HUDEP-2 (cell line): ENCODE measurements at regions not wholly inside any gene's neighbourhood (a gene's known extent, or its start where the extent isn't known, plus 50 kb on each side); places are given as distances from the start of the nearest gene placed in this dataset.
"Not testable (repeated sequence)": the region's sequence is repeated elsewhere in the genome, so short reads cannot be mapped to it uniquely, and the experiment has no call there.

Experiments used
- DNase-seq, 76 experiments: peaks; one replicate each; lab custom pipeline; 2025; ENCODE audit not compliant: unreplicated experiment in 76 of 76; lab: John Stamatoyannopoulos, UW

- DNase-seq, result peak in 1 of 76 experiments; percentile 8
These were observed 166.9 kb downstream of the TOMM20 start for GRCh38 chr1:234961456-234962339.

- DNase-seq, result no peak
These were observed 167.7 kb downstream of the TOMM20 start for GRCh38 chr1:234960722-234961455.

DNA sequence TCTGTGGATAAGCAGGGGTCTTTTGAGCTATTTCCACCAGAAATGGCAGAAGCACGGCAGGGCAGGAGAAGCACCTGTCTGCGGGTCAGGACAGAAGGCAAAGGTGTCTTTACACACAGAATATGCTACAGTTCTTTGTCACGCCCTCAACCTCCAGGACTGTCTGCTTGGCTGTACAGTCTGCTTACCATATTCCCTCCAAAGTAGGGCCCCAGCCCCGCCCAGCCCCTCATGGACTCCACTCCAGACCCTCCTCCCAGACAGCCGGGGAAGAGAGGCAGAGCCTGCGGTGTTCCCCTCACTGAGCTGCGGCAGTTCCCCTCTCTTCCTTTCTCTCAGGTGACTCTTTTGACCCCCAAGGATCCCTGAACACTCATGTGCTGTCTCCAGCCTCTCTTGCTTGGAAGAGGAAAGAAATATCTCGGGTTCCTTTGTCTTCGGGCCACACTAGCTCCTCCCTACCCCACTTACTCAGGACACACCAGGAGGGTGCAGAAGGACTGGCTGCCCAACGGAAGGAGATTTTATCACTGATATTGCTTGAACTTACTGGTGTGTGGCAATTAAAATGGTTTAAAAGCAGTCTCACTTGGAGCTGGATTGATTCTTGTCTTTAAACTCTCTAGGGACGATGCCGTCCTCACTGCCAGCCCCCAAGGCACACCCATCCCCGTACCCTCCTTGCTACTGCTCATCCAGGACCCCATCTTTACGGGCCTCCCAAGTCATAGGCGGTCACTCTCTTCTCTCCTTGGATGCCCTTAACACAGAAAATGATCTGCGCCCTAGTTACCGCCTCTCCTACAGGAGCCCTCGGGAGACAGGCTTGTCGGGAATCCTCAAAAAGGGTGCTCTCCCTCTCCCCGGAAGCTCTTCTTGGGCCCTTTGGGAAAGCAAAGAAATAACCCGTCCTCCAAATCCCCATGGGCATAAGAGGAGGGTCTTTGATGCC lies 169.7 kb downstream of the TOMM20 start:
- no peak for DNase-seq

DNA sequence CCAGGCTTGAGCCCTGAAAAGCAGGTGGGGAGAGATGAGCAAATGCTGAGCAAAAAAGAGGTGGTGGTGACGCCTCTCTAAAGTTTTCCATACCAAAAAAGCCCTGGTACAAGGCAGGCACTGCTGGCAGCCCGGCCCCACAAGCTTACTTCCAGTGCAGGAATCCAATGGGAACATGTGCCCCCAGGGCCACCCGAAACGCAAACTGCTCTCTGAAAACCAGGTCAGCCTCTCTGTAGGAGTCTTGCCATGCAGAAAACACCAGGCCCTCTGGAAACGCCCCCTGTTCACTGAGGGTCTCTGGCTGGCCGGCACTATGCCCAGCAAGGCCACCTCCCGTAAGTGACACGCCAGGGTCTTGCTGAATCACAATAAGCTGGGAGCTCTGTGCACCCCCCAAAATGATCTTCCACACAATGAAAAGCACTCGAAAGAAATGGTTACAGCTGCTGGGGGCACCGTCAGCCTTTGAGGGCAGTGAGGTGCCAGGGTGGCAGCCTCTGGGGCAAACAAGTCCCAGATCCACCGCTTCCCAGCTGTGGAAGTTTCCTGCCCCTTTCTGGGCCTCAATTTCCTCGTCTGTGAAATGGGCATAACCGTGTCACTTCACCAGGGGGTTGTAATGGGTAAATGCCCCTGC lies 170.5 kb downstream of the TOMM20 start:
- DNase-seq, result no peak

DNA sequence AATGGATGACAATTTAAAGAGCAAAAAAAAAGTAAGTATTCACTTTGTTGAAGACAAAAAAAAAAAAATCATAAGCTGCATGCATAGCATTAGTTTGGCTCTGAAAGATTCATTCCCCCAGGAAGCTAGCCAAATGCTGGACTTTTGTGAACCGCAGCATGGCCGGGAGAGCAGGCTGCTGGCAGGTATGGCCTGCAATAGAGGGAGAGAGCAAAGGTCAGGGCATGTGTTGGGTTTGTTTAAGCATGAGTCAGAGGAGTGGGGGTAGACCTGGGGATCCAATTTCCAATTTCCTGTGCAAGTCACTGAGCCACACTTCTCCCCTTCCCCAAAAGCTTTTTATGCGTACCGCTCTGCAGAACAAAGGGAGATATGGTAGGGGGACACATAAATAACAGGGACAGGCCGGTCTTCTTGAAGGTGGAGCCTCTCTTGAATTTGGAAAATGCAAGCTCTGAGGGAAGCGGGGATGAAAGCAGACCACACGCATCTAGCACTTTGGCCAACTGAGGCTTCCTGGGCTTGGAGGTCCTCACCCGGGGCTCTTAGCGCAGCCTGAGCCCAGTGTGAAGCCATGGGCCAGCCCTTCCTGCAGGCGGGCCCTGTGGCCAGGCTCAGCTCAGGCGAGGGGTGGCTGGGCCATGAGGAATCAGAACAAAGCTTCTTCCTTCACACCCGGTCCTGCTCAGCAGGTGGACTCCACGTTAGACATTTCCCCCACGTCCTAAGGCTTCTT lies 171.1 kb downstream of the TOMM20 start:
- DNase-seq, result no peak

- DNase-seq, result no peak
These were observed 171.8 kb downstream of the TOMM20 start for GRCh38 chr1:234956821-234957329.

DNA sequence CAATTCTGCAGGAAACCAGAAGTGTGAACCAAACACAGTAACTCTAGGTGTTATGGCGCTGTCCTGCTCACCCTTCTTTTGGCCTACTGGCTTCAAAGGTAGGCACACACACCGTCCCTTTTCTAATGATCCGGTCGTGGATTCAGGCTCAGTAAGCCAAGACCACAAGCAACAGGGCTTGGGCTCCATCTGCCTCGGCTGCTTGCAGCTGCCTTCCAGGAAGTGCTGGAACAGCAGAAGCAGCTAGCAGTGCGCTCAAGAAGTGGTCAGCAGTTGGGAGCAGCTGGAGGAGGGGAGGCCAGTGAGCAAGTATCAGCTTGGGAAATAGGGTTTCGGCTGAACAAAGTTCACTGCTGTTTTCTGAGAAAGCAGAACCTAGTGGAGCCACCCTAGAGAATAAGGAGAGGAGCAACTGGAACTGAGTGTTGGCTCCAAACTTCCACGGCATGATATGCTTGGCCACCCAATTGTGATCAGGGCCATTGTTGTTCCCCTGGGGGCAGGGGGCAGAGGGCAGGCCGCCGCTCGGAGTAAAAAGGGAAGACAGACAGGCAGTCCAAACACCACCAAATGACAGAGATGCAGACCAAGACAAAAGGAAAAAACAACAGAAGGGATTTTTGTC lies 173.4 kb downstream of the TOMM20 start:
- DNase-seq, result no peak

- no peak for DNase-seq
These were observed 174.0 kb downstream of the TOMM20 start for GRCh38 chr1:234954613-234955012.

- DNase-seq, result no peak
These were observed 174.8 kb downstream of the TOMM20 start for GRCh38 chr1:234953655-234954405.

DNA sequence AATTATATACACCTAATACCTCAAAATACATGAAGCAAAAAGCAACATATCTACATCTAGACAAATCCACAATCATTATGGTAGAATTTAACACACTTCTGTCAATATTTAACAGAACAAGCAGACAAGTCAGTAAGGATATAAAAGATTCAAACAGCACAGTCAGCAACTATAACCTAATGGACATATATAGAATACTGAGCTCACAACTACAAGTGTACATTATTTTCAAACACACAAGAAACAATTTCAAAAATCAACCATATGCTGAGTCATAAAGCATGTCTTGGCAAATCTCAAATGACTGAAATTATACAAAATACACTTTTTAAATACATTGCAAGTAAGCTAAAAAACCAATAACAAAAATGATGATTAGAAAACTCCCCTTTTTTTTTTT lies 178.0 kb downstream of the TOMM20 start:
- no peak for DNase-seq

DNA sequence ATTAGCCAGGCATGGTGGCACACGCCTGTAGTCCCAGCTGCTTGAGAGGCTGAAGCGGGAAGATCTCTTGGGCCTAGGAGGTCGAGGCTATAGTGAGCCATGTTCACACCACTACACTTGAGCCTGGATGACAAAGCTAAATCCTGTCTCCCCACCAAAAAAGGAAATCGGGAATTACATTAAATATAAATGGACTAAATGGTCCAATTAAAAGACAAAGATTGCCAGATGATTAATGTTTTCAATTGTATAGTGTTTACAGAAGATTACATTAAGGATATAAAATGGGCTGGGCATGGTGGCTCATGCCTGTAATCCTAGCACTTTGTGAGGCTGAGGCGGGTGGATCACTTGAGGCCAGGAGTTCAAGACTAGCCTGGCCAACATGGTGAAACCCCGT lies 179.1 kb downstream of the TOMM20 start:
- DNase-seq, result not testable (repeated sequence)

- peak in 2 of 76 experiments; percentile 4 to 14 for DNase-seq
These were observed 183.9 kb downstream of the TOMM20 start for GRCh38 chr1:234944439-234945344.

DNA sequence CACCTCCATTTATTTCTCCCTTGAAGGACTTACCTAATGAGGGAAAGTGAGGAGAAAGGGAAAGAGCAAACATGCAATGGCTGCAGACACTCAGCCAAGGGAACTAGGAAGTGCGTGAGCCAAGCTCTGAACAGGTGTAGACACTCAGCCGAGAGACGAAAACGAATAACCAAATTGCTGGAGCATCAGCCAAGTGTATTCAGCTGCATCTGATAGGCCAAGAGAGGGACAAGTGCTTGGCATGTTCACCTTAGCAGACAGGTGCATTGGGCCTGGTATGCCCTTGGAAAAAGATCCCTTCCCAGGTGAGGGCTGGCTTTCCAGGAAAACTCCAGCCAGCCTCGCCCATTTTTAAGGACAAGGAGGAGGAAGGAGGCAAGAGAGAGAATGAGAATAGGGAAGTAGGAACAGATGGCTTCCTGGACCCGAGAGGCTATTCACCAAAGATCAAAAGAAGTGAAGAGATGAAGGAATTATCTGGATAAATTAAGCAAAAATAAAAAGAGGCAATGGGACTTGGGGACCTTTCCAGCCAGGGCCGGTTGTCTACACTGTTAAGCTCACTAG lies 184.7 kb downstream of the TOMM20 start:
- no peak for DNase-seq

GRCh38 chr1:234942879-234943506 lies 185.6 kb downstream of the TOMM20 start:
- peak in 27 of 76 experiments; percentile 3 to 67 (median 26) for DNase-seq

DNA sequence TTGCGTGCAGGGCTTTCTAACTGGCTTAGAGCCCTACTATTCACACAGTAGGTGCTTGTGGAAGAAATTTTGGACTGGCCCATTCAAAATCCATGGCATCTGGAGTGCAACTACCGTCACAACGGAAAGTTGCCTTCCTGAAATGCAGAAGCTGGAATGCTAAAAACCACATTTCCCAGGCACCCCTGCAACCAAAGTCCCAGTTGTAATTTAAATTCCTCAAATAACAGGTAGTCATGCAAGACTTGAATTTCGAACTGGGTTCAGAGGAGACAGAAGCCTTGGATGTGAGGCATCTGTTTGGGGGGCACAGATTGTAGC lies 186.7 kb downstream of the TOMM20 start:
- no peak for DNase-seq

DNA sequence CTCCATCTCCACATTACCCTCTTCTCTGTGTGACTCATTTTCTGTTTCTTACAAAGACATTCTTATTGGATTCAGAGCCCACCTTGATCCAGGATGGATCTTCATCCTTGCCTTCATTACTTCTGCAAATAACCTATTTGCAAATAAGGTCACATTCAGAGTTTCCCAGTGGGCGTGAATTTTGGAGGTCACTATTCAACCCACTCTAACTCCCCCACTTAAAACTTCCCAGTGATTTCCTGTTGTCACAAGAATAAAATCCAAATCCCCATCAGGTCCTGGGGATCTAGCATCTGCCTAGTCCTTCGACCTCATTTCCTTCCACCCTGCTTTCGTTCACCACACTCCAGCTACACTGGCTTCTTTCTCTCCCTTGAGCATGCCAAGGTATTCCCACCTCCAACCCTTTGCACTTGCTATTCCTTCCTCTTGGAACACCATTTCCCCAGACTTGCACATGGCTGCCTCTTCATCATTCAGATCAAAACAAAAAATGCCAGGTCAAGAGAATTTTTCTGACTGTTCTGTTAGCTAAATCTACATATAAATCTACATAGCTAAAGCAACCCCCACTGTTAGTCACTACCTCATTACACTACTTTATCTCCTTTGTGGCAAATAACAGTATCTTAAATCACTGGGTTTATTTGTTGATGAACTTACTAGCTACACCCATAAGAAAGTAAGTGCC lies 187.2 kb downstream of the TOMM20 start:
- DNase-seq, result no peak
